LNCAP (cell line): ENCODE measurements at regions not wholly inside any gene's neighbourhood (a gene's known extent, or its start where the extent isn't known, plus 50 kb on each side); places are given as distances from the start of the nearest gene placed in this dataset.

ENCODE experiments used
- CTCF ChIP-seq: fragments of 450-650 bp; IDR thresholded peaks from 2 replicates; pipeline ENCODE4 v1.5.1; 2017; ENCODE audit warnings: mild to moderate bottlenecking

GRCh38 chr7:98697083-98697482 lies 80.0 kb downstream of the NPTX2 start:
- TF ChIP-seq CTCF = no peak

GRCh38 chr7:98697485-98698240 lies 80.6 kb downstream of the NPTX2 start:
- no peak for TF ChIP-seq CTCF

GRCh38 chr7:98698976-98699375 lies 81.9 kb downstream of the NPTX2 start:
- TF ChIP-seq CTCF = no peak

- no peak for TF ChIP-seq CTCF
These were observed 83.4 kb downstream of the NPTX2 start for GRCh38 chr7:98700533-98700932.

GRCh38 chr7:98701372-98701771 lies 84.3 kb downstream of the NPTX2 start:
- TF ChIP-seq CTCF = no peak

GRCh38 chr7:98702021-98702420 lies 84.9 kb downstream of the NPTX2 start:
- no peak for TF ChIP-seq CTCF

- TF ChIP-seq CTCF = no peak
These were observed 86.8 kb downstream of the NPTX2 start for GRCh38 chr7:98703916-98704315.

- TF ChIP-seq CTCF = no peak
These were observed 88.5 kb downstream of the NPTX2 start for GRCh38 chr7:98705626-98706025.
